D341Med (cell line): ENCODE measurements at regions not wholly inside any gene's neighbourhood (a gene's known extent, or its start where the extent isn't known, plus 50 kb on each side); places are given as distances from the start of the nearest gene placed in this dataset.

Experiments used
- DNase-seq: peaks from one replicate; pipeline ENCODE4 v3.0.0; 2012; ENCODE audit warnings: low spot score

- no peak for DNase-seq
These were observed 210.3 kb upstream of the GPR26 start for GRCh38 chr10:123455861-123456260.

- DNase-seq: no peak
These were observed 207.2 kb upstream of the GPR26 start for GRCh38 chr10:123458933-123459332.

- DNase-seq: no peak
These were observed 206.6 kb upstream of the GPR26 start for GRCh38 chr10:123459371-123460091.

- no peak for DNase-seq
These were observed 203.9 kb upstream of the GPR26 start for GRCh38 chr10:123462246-123462645.

GRCh38 chr10:123462756-123463155 lies 203.4 kb upstream of the GPR26 start:
- DNase-seq: no peak

GRCh38 chr10:123463181-123463580 lies 203.0 kb upstream of the GPR26 start:
- no peak for DNase-seq

- no peak for DNase-seq
These were observed 202.5 kb upstream of the GPR26 start for GRCh38 chr10:123463698-123464097.

- DNase-seq: no peak
These were observed 201.5 kb upstream of the GPR26 start for GRCh38 chr10:123464430-123465323.

- DNase-seq: no peak
These were observed 195.7 kb upstream of the GPR26 start for GRCh38 chr10:123470336-123470921.

- no peak for DNase-seq
These were observed 194.3 kb upstream of the GPR26 start for GRCh38 chr10:123471811-123472210.

- DNase-seq: no peak
These were observed 193.5 kb upstream of the GPR26 start for GRCh38 chr10:123472606-123473005.

- no peak for DNase-seq
These were observed 191.5 kb upstream of the GPR26 start for GRCh38 chr10:123474700-123475099.

GRCh38 chr10:123475466-123475865 lies 190.7 kb upstream of the GPR26 start:
- DNase-seq: no peak

- DNase-seq: no peak
These were observed 188.0 kb upstream of the GPR26 start for GRCh38 chr10:123478116-123478515.

- no peak for DNase-seq
These were observed 186.5 kb upstream of the GPR26 start for GRCh38 chr10:123479640-123480039.

GRCh38 chr10:123480344-123480743 lies 185.8 kb upstream of the GPR26 start:
- DNase-seq: no peak

GRCh38 chr10:123480845-123481244 lies 185.3 kb upstream of the GPR26 start:
- no peak for DNase-seq

GRCh38 chr10:123484722-123485121 lies 181.4 kb upstream of the GPR26 start:
- DNase-seq: no peak

GRCh38 chr10:123485341-123485960 lies 180.7 kb upstream of the GPR26 start:
- DNase-seq: no peak

GRCh38 chr10:123488436-123488835 lies 177.7 kb upstream of the GPR26 start:
- no peak for DNase-seq

- no peak for DNase-seq
These were observed 174.8 kb upstream of the GPR26 start for GRCh38 chr10:123491364-123491763.

- DNase-seq: no peak
These were observed 174.1 kb upstream of the GPR26 start for GRCh38 chr10:123492016-123492415.
